NB4 (cell line): ENCODE measurements at regions not wholly inside any gene's neighbourhood (a gene's known extent, or its start where the extent isn't known, plus 50 kb on each side); places are given as distances from the start of the nearest gene placed in this dataset.

ENCODE experiments used
- MYC ChIP-seq: IDR thresholded peaks from 2 replicates; pipeline ENCODE4 v1.6.1; 2011; ENCODE audit warnings: low read depth, low read length
- POLR2A ChIP-seq: IDR thresholded peaks from 2 replicates; pipeline ENCODE4 v1.6.1; 2011; ENCODE audit warnings: mild to moderate bottlenecking; ENCODE audit not compliant: insufficient read length; ENCODE audit errors: extremely low read depth
- TF ChIP-seq, protein P1 (sequence below): IDR thresholded peaks from one replicate; pipeline ENCODE4 v1.5.1; 2012; ENCODE audit warnings: low read depth, low read length

DNA sequence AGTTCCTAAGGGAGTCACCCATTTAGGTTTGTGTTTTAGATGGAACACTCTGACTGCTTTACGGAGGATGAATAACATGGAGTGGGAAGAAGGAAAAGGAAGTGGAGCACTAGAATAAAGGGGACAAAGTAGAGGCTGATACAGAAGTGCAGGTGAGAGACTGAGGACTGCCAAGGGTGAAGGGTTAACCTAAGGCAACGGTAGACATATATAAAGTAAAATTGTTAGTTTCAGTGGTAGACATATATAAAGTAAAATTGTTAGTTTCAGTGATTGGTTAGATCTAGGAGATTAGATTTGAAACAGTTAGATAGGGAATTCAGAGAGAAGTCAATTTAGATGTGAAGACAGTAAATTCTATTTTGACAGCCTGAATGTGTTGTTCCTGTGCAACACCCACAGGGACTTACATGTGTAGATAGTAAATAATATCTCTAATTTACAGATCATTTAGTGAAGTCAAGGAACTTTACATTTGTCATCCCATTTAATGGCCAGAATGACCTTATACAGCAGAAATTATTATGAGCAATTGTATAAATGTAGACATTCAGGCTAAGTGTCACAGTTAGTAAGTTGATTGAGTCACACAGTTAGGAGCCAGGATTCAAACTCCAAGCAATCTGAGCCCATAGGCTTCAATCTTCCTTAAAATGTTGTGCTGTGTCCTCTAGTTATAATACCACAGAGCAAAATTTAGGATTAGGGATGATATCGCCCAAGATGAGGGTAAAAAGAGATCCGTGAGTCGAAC is 270.8 kb upstream of the UBE2E3 start:
- TF ChIP-seq, protein P1, sequence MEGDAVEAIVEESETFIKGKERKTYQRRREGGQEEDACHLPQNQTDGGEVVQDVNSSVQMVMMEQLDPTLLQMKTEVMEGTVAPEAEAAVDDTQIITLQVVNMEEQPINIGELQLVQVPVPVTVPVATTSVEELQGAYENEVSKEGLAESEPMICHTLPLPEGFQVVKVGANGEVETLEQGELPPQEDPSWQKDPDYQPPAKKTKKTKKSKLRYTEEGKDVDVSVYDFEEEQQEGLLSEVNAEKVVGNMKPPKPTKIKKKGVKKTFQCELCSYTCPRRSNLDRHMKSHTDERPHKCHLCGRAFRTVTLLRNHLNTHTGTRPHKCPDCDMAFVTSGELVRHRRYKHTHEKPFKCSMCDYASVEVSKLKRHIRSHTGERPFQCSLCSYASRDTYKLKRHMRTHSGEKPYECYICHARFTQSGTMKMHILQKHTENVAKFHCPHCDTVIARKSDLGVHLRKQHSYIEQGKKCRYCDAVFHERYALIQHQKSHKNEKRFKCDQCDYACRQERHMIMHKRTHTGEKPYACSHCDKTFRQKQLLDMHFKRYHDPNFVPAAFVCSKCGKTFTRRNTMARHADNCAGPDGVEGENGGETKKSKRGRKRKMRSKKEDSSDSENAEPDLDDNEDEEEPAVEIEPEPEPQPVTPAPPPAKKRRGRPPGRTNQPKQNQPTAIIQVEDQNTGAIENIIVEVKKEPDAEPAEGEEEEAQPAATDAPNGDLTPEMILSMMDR: no peak
- no peak for TF ChIP-seq POLR2A
- TF ChIP-seq MYC: no peak
